ENCODE measurements at regions not wholly inside any gene's neighbourhood (a gene's known extent, or its start where the extent isn't known, plus 50 kb on each side); places are given as distances from the start of the nearest gene placed in this dataset.

GRCh38 chr2:133937669-133938068, 316.2 kb upstream of the MGAT5 start:
- no peak for DNase-seq (ENCODE audit: extremely low read depth, low read depth)

DNA sequence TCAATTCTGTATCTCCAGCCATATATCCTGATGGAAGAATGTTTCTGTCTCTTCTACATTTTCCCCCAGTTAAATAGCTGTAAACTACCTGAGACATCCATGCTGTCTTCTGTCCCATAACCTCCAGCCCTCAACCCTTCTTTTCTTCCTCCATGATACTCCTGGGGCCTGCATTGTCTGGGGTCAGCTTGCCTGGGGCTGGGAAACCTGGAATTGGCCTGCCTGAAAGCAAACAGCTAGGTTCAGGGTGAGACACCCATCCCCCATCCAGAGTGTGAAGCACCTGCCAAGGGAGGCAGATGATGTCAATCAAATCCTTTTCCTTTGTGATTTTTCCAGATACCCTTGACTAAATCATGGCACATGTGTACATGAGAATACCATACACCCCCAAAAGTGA, 313.7 kb upstream of the MGAT5 start:
- TF ChIP-seq, protein P1, sequence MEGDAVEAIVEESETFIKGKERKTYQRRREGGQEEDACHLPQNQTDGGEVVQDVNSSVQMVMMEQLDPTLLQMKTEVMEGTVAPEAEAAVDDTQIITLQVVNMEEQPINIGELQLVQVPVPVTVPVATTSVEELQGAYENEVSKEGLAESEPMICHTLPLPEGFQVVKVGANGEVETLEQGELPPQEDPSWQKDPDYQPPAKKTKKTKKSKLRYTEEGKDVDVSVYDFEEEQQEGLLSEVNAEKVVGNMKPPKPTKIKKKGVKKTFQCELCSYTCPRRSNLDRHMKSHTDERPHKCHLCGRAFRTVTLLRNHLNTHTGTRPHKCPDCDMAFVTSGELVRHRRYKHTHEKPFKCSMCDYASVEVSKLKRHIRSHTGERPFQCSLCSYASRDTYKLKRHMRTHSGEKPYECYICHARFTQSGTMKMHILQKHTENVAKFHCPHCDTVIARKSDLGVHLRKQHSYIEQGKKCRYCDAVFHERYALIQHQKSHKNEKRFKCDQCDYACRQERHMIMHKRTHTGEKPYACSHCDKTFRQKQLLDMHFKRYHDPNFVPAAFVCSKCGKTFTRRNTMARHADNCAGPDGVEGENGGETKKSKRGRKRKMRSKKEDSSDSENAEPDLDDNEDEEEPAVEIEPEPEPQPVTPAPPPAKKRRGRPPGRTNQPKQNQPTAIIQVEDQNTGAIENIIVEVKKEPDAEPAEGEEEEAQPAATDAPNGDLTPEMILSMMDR (IDR thresholded peaks at IDR 0.05; ENCODE audit: low read depth, low read length), result no peak
- no peak for DNase-seq (ENCODE audit: extremely low read depth, low read depth)

More at GRCh38 chr2:133937669-133938068, 316.2 kb upstream of the MGAT5 start:
- TF ChIP-seq, protein P1 (IDR thresholded peaks at IDR 0.05; ENCODE audit: low read depth, low read length), result no peak

DNA sequence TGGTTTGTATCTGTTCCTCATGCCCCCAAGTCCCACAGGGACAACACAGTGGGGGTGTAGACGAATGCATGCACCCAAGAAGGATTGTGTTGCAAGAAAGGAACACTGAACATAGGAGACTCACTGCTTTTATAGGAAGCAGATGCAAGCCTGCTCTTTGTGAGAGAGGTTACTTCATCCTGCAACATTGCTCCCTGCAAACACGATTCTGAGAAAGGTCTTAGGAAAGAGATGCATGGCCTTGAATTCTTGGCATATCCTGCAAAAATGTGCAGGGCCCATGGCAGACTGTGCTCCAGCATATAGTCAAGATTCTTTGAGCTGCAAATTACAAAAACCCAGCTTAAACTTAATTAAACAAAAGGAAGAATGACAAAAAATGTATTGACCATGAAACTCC, 312.2 kb upstream of the MGAT5 start:
- TF ChIP-seq, protein P1 (IDR thresholded peaks at IDR 0.05; ENCODE audit: low read depth, low read length), result no peak
- DNase-seq (ENCODE audit: extremely low read depth, low read depth), result no peak

DNA sequence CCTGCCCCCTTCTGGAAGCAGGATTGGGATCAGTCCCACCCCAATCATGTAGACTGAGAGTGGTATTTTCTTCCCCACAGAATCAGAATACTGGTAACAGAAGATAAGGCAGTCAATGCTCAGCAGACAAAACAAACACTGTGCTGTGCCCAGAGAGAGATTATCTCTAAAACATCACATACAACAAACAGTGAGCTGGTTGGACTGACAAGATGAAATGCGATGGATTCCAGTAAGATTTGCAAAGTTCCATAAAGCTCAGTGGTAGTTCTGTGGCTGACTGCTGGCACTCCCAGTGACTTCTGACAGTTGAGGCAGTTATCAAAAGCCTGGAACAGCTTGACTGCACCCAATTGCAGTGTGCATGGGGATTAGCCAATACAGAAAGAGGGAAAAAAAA, 311.5 kb upstream of the MGAT5 start:
- TF ChIP-seq, protein P1 (IDR thresholded peaks at IDR 0.05; ENCODE audit: low read depth, low read length), result no peak
- DNase-seq (ENCODE audit: extremely low read depth, low read depth), result no peak

GRCh38 chr2:133943108-133943507, 310.8 kb upstream of the MGAT5 start:
- TF ChIP-seq, protein P1 (IDR thresholded peaks at IDR 0.05; ENCODE audit: low read depth, low read length), result no peak
- DNase-seq (ENCODE audit: extremely low read depth, low read depth), result no peak

DNA sequence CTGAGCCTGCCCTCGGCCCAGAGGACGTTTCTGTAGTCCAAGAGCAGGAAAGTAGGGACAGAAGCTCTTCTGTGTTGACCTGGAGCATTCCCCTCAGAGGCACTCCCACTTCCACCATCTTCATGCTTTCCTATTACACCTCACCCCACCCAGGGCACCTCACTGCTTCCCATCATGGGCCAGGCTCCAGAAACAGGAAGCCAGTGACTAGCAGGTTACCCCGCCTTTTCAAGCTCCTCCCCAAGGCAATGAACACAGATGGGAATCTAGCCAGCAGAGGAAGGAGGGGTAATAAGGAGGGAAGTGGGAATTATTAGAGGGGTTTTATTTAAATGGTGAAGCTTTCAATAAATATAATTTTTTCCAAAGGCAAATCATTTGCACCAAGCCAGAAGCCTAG, 308.8 kb upstream of the MGAT5 start:
- no peak for DNase-seq (ENCODE audit: extremely low read depth, low read depth)
- TF ChIP-seq, protein P1 (IDR thresholded peaks at IDR 0.05; ENCODE audit: low read depth, low read length), result no peak

DNA sequence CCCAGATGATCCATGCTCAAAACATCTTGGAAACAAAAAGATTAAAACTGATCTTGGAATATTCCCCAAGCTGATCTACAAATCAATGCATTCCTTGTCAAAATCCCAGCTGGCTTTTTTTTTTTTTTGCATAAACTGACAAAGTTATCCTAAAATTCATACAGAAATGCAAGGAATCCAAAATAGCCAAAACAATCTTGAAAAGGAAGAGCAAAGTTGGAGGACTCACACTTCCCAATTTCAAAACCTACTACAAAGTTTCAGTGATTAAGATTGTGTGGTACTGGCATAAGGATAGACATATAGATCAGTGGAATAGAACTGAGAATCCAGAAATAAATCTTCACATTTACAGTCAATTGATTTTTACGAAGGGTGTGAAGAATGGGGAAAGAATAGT, 306.8 kb upstream of the MGAT5 start:
- no peak for DNase-seq (ENCODE audit: extremely low read depth, low read depth)
- TF ChIP-seq, protein P1 (IDR thresholded peaks at IDR 0.05; ENCODE audit: low read depth, low read length), result no peak
